NB4 (cell line): ENCODE measurements at regions not wholly inside any gene's neighbourhood (a gene's known extent, or its start where the extent isn't known, plus 50 kb on each side); places are given as distances from the start of the nearest gene placed in this dataset.

Experiments
- MYC ChIP-seq: IDR thresholded peaks from 2 replicates; pipeline ENCODE4 v1.6.1; 2011; ENCODE audit warnings: low read depth, low read length
- POLR2A ChIP-seq: IDR thresholded peaks from 2 replicates; pipeline ENCODE4 v1.6.1; 2011; ENCODE audit warnings: mild to moderate bottlenecking; ENCODE audit not compliant: insufficient read length; ENCODE audit errors: extremely low read depth
- TF ChIP-seq, protein P1 (sequence below): IDR thresholded peaks from one replicate; pipeline ENCODE4 v1.5.1; 2012; ENCODE audit warnings: low read depth, low read length
- TF ChIP-seq, protein P2 (sequence below): IDR thresholded peaks from 2 replicates; pipeline ENCODE4 v1.6.1; 2011; ENCODE audit warnings: low read depth, low read length

DNA sequence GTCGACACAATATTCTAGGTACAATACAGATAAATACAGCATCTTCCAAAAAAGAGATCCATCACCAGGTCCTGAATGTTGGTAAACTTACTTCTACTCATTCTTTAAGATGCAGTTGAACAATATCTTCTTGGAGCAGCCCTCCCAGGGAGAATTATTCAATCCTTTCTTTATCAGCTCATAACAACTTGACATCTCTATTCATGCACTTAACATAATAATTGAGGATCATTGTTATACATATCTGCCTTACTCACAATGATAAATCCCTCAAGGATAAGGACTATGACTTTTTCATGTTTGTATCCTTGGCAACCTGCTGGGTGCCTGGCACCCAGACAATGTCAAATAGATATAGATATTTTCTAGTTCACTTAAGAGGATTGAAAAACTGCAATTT lies 219.5 kb downstream of the POU4F1 start:
- TF ChIP-seq POLR2A: no peak
- TF ChIP-seq, protein P1, sequence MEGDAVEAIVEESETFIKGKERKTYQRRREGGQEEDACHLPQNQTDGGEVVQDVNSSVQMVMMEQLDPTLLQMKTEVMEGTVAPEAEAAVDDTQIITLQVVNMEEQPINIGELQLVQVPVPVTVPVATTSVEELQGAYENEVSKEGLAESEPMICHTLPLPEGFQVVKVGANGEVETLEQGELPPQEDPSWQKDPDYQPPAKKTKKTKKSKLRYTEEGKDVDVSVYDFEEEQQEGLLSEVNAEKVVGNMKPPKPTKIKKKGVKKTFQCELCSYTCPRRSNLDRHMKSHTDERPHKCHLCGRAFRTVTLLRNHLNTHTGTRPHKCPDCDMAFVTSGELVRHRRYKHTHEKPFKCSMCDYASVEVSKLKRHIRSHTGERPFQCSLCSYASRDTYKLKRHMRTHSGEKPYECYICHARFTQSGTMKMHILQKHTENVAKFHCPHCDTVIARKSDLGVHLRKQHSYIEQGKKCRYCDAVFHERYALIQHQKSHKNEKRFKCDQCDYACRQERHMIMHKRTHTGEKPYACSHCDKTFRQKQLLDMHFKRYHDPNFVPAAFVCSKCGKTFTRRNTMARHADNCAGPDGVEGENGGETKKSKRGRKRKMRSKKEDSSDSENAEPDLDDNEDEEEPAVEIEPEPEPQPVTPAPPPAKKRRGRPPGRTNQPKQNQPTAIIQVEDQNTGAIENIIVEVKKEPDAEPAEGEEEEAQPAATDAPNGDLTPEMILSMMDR: no peak
- TF ChIP-seq, protein P2, sequence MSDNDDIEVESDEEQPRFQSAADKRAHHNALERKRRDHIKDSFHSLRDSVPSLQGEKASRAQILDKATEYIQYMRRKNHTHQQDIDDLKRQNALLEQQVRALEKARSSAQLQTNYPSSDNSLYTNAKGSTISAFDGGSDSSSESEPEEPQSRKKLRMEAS: no peak
- TF ChIP-seq MYC: no peak
